H1 (cell line): ENCODE measurements at regions not wholly inside any gene's neighbourhood (a gene's known extent, or its start where the extent isn't known, plus 50 kb on each side); places are given as distances from the start of the nearest gene placed in this dataset.

Experiments used
- CTCF ChIA-PET: fragments of 300-600 bp; sonication (Branson Sonifier 250); formaldehyde crosslinking; loops from one replicate; lab custom pipeline; 2021; ENCODE audit not compliant: partially characterized antibody; lab: Charles Lee
- POLR2A ChIA-PET: fragments of 300-600 bp; sonication (Branson Sonifier 250); formaldehyde crosslinking; loops from one replicate; lab custom pipeline; 2021; ENCODE audit warnings: inconsistent platforms; ENCODE audit not compliant: partially characterized antibody; lab: Charles Lee
- DNase-seq, 2 experiments: peaks; one replicate each; pipeline versions ENCODE4 v3.0.0 to v3.0.0-alpha.2; 2010 to 2022; ENCODE audit warnings: low spot score in 2 of 2, low read depth in 1 of 2, mixed read lengths in 1 of 2
- FAIRE-seq: peaks from 2 replicates; lab custom pipeline; 2011; peaks lifted over from hg19 to GRCh38; lab: Jason Lieb, UNC
- H2AFZ ChIP-seq: 2 replicates; pipeline ENCODE4 v1.8.1; 2012; ENCODE audit warnings: low read length, inconsistent platforms
- H2AK5ac ChIP-seq: 2 replicates; pipeline ENCODE4 v1.6.1; 2013; ENCODE audit warnings: low read depth, low read length
- H2BK120ac ChIP-seq: replicated peaks from 2 replicates; pipeline ENCODE3; 2013; ENCODE audit warnings: low read depth, low read length, inconsistent platforms
- H2BK12ac ChIP-seq: 2 replicates; pipeline ENCODE4 v1.6.1; 2013; ENCODE audit warnings: low read depth, low read length
- H2BK15ac ChIP-seq: 2 replicates; pipeline ENCODE4 v1.6.1; 2013; ENCODE audit warnings: low read length
- H2BK20ac ChIP-seq: 2 replicates; pipeline ENCODE4 v1.6.1; 2013; ENCODE audit warnings: low read length
- H2BK5ac ChIP-seq: 2 replicates; pipeline ENCODE4 v1.6.1; 2013; ENCODE audit warnings: low read depth, low read length
- H3K14ac ChIP-seq: 2 replicates; pipeline ENCODE4 v1.6.1; 2013; ENCODE audit warnings: inconsistent platforms; ENCODE audit not compliant: insufficient read length
- H3K18ac ChIP-seq: 2 replicates; pipeline ENCODE4 v1.6.1; 2013; ENCODE audit warnings: low read length; ENCODE audit errors: extremely low read depth
- H3K23ac ChIP-seq: 2 replicates; pipeline ENCODE4 v1.6.1; 2013; ENCODE audit warnings: inconsistent platforms; ENCODE audit not compliant: insufficient read length
- H3K23me2 ChIP-seq: 2 replicates; pipeline ENCODE4 v1.6.1; 2013; ENCODE audit warnings: low read depth, low read length
- H3K27ac ChIP-seq: 2 replicates; pipeline ENCODE4 v1.6.1; 2011; ENCODE audit warnings: low read depth, low read length, inconsistent platforms
- H3K27me3 ChIP-seq, 4 experiments: replicated peaks in 1 of 4; 1 replicate in 1 of 4; 2 replicates in 3 of 4; pipeline versions ENCODE4 v1.6.1 to v1.8.1; 2011 to 2013; ENCODE audit warnings: low read length in 3 of 4, mild to moderate bottlenecking in 3 of 4, inconsistent platforms in 2 of 4, mixed read lengths in 2 of 4, moderate library complexity in 1 of 4; ENCODE audit not compliant: control insufficient read depth in 3 of 4, insufficient read depth in 3 of 4; ENCODE audit errors: extremely low read depth in 1 of 4
- H3K36me3 ChIP-seq, 4 experiments: 2 replicates each; pipeline versions ENCODE4 v1.6.1 to v1.8.1; 2011 to 2013; ENCODE audit warnings: mild to moderate bottlenecking in 4 of 4, low read length in 3 of 4, moderate library complexity in 2 of 4, control low read depth in 1 of 4, inconsistent platforms in 1 of 4; ENCODE audit not compliant: insufficient read depth in 4 of 4, control insufficient read depth in 2 of 4
- H3K4ac ChIP-seq: replicated peaks from 2 replicates; pipeline ENCODE3; 2013; ENCODE audit warnings: low read length, low read depth, mixed read lengths, inconsistent platforms; ENCODE audit not compliant: insufficient read length
- H3K4me1 ChIP-seq, 4 experiments: replicated peaks in 1 of 4; 1 replicate in 1 of 4; 2 replicates in 3 of 4; pipeline versions ENCODE4 v1.6.1 to v1.8.1; 2011 to 2013; ENCODE audit warnings: low read length in 3 of 4, inconsistent platforms in 2 of 4, mixed read lengths in 1 of 4; ENCODE audit not compliant: insufficient read depth in 4 of 4, control insufficient read depth in 3 of 4
- H3K4me2 ChIP-seq, 2 experiments: 2 replicates each; pipeline versions ENCODE4 v1.6.1 to v1.8.1; 2011 to 2013; ENCODE audit warnings: low read depth in 2 of 2, low read length in 2 of 2, control low read depth in 1 of 2, inconsistent platforms in 1 of 2, mild to moderate bottlenecking in 1 of 2; ENCODE audit not compliant: insufficient read depth in 1 of 2
- H3K4me3 ChIP-seq, 4 experiments: fragments of 200-600, 300-600 bp in 1 of 4; sonication (generic), shearing (Covaris generic), sonication (Bioruptor Twin) in 1 of 4; 2 replicates each; pipeline versions ENCODE4 v1.5.1 to v1.8.1; 2011 to 2016; ENCODE audit warnings: low read length in 4 of 4, low read depth in 3 of 4, control low read depth in 2 of 4, inconsistent platforms in 2 of 4, mild to moderate bottlenecking in 2 of 4, mixed read lengths in 1 of 4, moderate library complexity in 1 of 4; ENCODE audit not compliant: insufficient read depth in 2 of 4; ENCODE audit errors: extremely low read depth in 1 of 4
- H3K56ac ChIP-seq: replicated peaks from 2 replicates; pipeline ENCODE3; 2013; ENCODE audit warnings: low read depth, mild to moderate bottlenecking, mixed read lengths, low read length, inconsistent platforms; ENCODE audit not compliant: insufficient read length
- H3K79me1 ChIP-seq: 2 replicates; pipeline ENCODE4 v1.6.1; 2013; ENCODE audit warnings: low read depth, low read length, control low read depth
- H3K79me2 ChIP-seq, 2 experiments: 2 replicates each; pipeline versions ENCODE4 v1.6.1 to v1.8.1; 2012 to 2013; ENCODE audit warnings: low read length in 2 of 2, mild to moderate bottlenecking in 2 of 2, inconsistent platforms in 1 of 2; ENCODE audit not compliant: insufficient read depth in 2 of 2, control insufficient read depth in 1 of 2
- H3K9ac ChIP-seq, 4 experiments: replicated peaks in 1 of 4; 1 replicate in 1 of 4; 2 replicates in 3 of 4; pipeline versions ENCODE4 v1.6.1 to v1.8.1; 2011 to 2013; ENCODE audit warnings: low read depth in 3 of 4, low read length in 3 of 4, control low read depth in 2 of 4, mild to moderate bottlenecking in 2 of 4, moderate library complexity in 2 of 4, inconsistent platforms in 1 of 4; ENCODE audit errors: extremely low read depth in 1 of 4
- H3K9me3 ChIP-seq, 2 experiments: 2 replicates each; pipeline versions ENCODE4 v1.6.1 to v1.8.1; 2012 to 2013; ENCODE audit warnings: mild to moderate bottlenecking in 2 of 2, moderate library complexity in 2 of 2, control low read depth in 1 of 2, inconsistent platforms in 1 of 2, low read depth in 1 of 2, low read length in 1 of 2, mixed read lengths in 1 of 2; ENCODE audit not compliant: insufficient read depth in 2 of 2
- H4K20me1 ChIP-seq, 2 experiments: replicated peaks in 1 of 2; 2 replicates each; pipeline versions ENCODE3 to v1.8.1; 2011 to 2013; ENCODE audit warnings: inconsistent platforms in 2 of 2, low read length in 2 of 2, mild to moderate bottlenecking in 1 of 2; ENCODE audit not compliant: insufficient read depth in 2 of 2, control insufficient read depth in 1 of 2
- H4K5ac ChIP-seq: 2 replicates; pipeline ENCODE4 v1.6.1; 2013; ENCODE audit warnings: low read length, low read depth, mixed read lengths, inconsistent platforms; ENCODE audit not compliant: insufficient read length
- H4K8ac ChIP-seq: 2 replicates; pipeline ENCODE4 v1.8.0; 2013; ENCODE audit warnings: mild to moderate bottlenecking, moderate library complexity, low read length, inconsistent platforms; ENCODE audit not compliant: insufficient read depth; ENCODE audit errors: extremely low read depth
- H4K91ac ChIP-seq: replicated peaks from 2 replicates; pipeline ENCODE3; 2013; ENCODE audit warnings: low read length, mixed read lengths, inconsistent platforms; ENCODE audit not compliant: insufficient read length
- BCL11A ChIP-seq, 2 experiments: IDR thresholded peaks; one replicate each; pipeline ENCODE4 v1.6.1; 2011; ENCODE audit warnings: low read depth in 2 of 2, low read length in 2 of 2, mild to moderate bottlenecking in 2 of 2
- CBX5 ChIP-seq: fragments of 300-800, 300-1000 bp; sonication (generic); IDR thresholded peaks from 2 replicates; pipeline ENCODE4 v1.7.1; 2016; ENCODE audit warnings: antibody characterized with exemption, low read length, low read depth
- KDM5A ChIP-seq: fragments of 200-600 bp; IDR thresholded peaks from 2 replicates; pipeline ENCODE4 v1.7.1; 2012; ENCODE audit warnings: mild to moderate bottlenecking, low read length, inconsistent platforms, mixed read lengths
- NRF1 ChIP-seq: IDR thresholded peaks from 2 replicates; pipeline ENCODE4 v1.6.1; 2011; ENCODE audit warnings: mild to moderate bottlenecking, low read depth, low read length, improper control_type of control experiment
- TAF7 ChIP-seq: optimal IDR thresholded peaks from 2 replicates; pipeline ENCODE3; 2011; ENCODE audit warnings: low read depth, mild to moderate bottlenecking, inconsistent platforms, low read length, moderate library complexity, borderline replicate concordance
- WGBS, 2 experiments: shearing (Covaris generic) in 1 of 2; methylation state at CpG; one replicate each; pipeline versions ENCODE4 v1.1.6 to v1.1.7; 2013 to 2015; ENCODE audit warnings: low lambda C conversion rate in 2 of 2, mixed read lengths in 2 of 2, inconsistent platforms in 1 of 2, low coverage in 1 of 2, missing lambda C conversion rate in 1 of 2; ENCODE audit not compliant: insufficient replicate concordance in 2 of 2, insufficient coverage in 1 of 2, insufficient read length in 1 of 2; ENCODE audit errors: extremely low coverage in 1 of 2, missing lambda C conversion rate in 1 of 2; 5-methylcytosine and 5-hydroxymethylcytosine counted together

GRCh38 chr10:78654047-78654590 is 414.6 kb upstream of the ZMIZ1 start:
- no peak overlapping the region for H3K4ac ChIP-seq
- no peaks in the 10 kb centered on the region for H3K79me2 ChIP-seq
- no peak overlapping the region for H3K14ac ChIP-seq
- no peak overlapping the region for H3K56ac ChIP-seq
- H4K8ac ChIP-seq = no peak overlapping the region
- no peak overlapping the region for H3K18ac ChIP-seq
- H3K9ac ChIP-seq = no peak overlapping the region
- H3K36me3 ChIP-seq = no peaks in the 10 kb centered on the region
- no peak overlapping the region for H4K91ac ChIP-seq
- H3K4me3 ChIP-seq = no peak overlapping the region
- CTCF ChIA-PET = interaction anchor here (0.6 to 2.4 kb wide), 2 partner anchors 10 to 442 kb away, joined by 4 to 10 read pairs; no protein-coding TSS in a partner anchor
- H3K23me2 ChIP-seq = no peaks in the 10 kb centered on the region
- H3K9me3 ChIP-seq = no peaks in the 10 kb centered on the region
- DNase-seq (no peak), FAIRE-seq (no peak)
- no peak overlapping the region for H2AFZ ChIP-seq
- no peaks in the 10 kb centered on the region for H3K79me1 ChIP-seq
- H3K27ac ChIP-seq = no peak overlapping the region
- H2BK20ac ChIP-seq = no peak overlapping the region
- 82% methylated on average over 3 of the region's 3 CpGs; no CpG with 5 or more reads in 1 of the 2 experiments for WGBS, 2 experiments
- no peak overlapping the region for H2BK12ac ChIP-seq
- no peak overlapping the region for H3K4me2 ChIP-seq
- H2AK5ac ChIP-seq = no peak overlapping the region
- H3K27me3 ChIP-seq = no peaks in the 10 kb centered on the region
- POLR2A ChIA-PET = no interaction called here
- H2BK5ac ChIP-seq = no peak overlapping the region
- H4K5ac ChIP-seq = no peak overlapping the region
- H3K23ac ChIP-seq = no peak overlapping the region
- H3K4me1 ChIP-seq = no peaks in the 10 kb centered on the region
- no peaks in the 10 kb centered on the region for H4K20me1 ChIP-seq
- no peak overlapping the region for H2BK120ac ChIP-seq
- H2BK15ac ChIP-seq = no peak overlapping the region
- TF ChIP-seq NRF1 (no peak), TAF7 (no peak), CBX5 (no peak), KDM5A (no peak), BCL11A (IDR thresholded peaks at IDR 0.05; ENCODE audit: low read depth in 2 of 2, low read length in 2 of 2) (no peak)
- TF ChIP-seq, all 59 proteins: peak for 0
